Body of pancreas (tissue), 4 donors: ENCODE measurements at regions not wholly inside any gene's neighbourhood (a gene's known extent, or its start where the extent isn't known, plus 50 kb on each side); places are given as distances from the start of the nearest gene placed in this dataset.
"Not testable (repeated sequence)": the region's sequence is repeated elsewhere in the genome, so short reads cannot be mapped to it uniquely, and the experiment has no call there.

Experiments used
- ATAC-seq: fragments of 150-250 bp; one replicate; pipeline ENCODE4 v1.9.1; 2016
- DNase-seq, 4 donors: peaks; one replicate each; pipeline ENCODE4 v3.0.0-alpha.2; 2019
- H3K27ac ChIP-seq, 4 donors: fragments of 200-600 bp; sonication (generic); 1 replicate in 3 of 4; 2 replicates in 1 of 4; pipeline versions ENCODE4 v1.5.1 to v1.6.1; 2016 to 2019; ENCODE audit warnings: mild to moderate bottlenecking in 1 of 4, mixed read lengths in 1 of 4, moderate library complexity in 1 of 4
- H3K27me3 ChIP-seq, 2 donors: fragments of 200-600 bp; sonication (generic); one replicate each; pipeline ENCODE4 v1.6.0; 2016; ENCODE audit warnings: mild to moderate bottlenecking in 1 of 2
- H3K36me3 ChIP-seq, 2 donors: fragments of 200-600 bp; sonication (generic); replicated peaks in 1 of 2; 2 replicates each; pipeline ENCODE4 v1.5.1; 2016; ENCODE audit warnings: low read depth in 2 of 2; ENCODE audit not compliant: insufficient read depth in 1 of 2
- H3K4me1 ChIP-seq: fragments of 200-600 bp; sonication (generic); one replicate; pipeline ENCODE4 v1.6.0; 2016
- H3K4me3 ChIP-seq, 2 donors: fragments of 200-600 bp; sonication (generic); 1 replicate in 1 of 2; 2 replicates in 1 of 2; pipeline ENCODE4 v1.5.1; 2016 to 2019
- H3K9me3 ChIP-seq, 3 donors: fragments of 200-600 bp; sonication (generic); 1 replicate in 2 of 3; 2 replicates in 1 of 3; pipeline ENCODE4 v1.5.1; 2016
- POLR2A ChIP-seq, 3 donors: fragments of 450-650 bp; IDR thresholded peaks; one replicate each; pipeline ENCODE4 v1.6.1; 2016; ENCODE audit warnings: antibody characterized with exemption in 3 of 3, mild to moderate bottlenecking in 2 of 3
- WGBS, 2 donors: methylation state at CpG; one replicate each; pipeline ENCODE4 v1.1.5; 2017; 5-methylcytosine and 5-hydroxymethylcytosine counted together
- intact Hi-C: fragments of 100-400 bp; cut with DNase I; formaldehyde crosslinking; loops from one replicate; pipeline ENCODE4 v1.15.1; 2023
- TF ChIP-seq, protein P1 (sequence below), 7 experiments: fragments of 450-650 bp in 4 of 7; fragments of 200-600 bp in 3 of 7; sonication (generic) in 3 of 7; IDR thresholded peaks; one replicate each; pipeline ENCODE4 v1.5.1; 2016 to 2019; ENCODE audit warnings: antibody characterized with exemption in 7 of 7

DNA sequence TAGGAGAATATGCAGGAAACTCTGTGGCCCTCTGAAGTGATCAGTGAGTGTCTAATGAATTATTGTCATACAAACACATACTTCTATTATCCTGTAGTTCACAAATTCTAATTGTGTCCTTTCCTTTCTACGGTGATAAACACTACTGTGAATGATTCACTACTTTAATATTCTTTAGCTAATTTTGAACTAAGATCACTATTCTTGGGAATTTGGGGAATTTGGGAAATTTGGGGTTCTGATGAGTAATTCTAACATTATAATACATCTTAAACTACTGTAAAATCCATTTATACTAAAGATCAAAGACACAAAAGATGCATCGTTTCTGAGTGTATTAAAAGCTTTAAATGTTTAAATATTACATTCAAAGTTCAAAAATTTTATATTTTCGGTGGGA is 1287.2 kb upstream of the CITED2 start:
- no peaks in the 10 kb centered on the region for H3K27me3 ChIP-seq
- TF ChIP-seq, protein P1, sequence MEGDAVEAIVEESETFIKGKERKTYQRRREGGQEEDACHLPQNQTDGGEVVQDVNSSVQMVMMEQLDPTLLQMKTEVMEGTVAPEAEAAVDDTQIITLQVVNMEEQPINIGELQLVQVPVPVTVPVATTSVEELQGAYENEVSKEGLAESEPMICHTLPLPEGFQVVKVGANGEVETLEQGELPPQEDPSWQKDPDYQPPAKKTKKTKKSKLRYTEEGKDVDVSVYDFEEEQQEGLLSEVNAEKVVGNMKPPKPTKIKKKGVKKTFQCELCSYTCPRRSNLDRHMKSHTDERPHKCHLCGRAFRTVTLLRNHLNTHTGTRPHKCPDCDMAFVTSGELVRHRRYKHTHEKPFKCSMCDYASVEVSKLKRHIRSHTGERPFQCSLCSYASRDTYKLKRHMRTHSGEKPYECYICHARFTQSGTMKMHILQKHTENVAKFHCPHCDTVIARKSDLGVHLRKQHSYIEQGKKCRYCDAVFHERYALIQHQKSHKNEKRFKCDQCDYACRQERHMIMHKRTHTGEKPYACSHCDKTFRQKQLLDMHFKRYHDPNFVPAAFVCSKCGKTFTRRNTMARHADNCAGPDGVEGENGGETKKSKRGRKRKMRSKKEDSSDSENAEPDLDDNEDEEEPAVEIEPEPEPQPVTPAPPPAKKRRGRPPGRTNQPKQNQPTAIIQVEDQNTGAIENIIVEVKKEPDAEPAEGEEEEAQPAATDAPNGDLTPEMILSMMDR (IDR thresholded peaks at IDR 0.05): no peak
- no peak for TF ChIP-seq POLR2A (IDR thresholded peaks at IDR 0.05)

DNA sequence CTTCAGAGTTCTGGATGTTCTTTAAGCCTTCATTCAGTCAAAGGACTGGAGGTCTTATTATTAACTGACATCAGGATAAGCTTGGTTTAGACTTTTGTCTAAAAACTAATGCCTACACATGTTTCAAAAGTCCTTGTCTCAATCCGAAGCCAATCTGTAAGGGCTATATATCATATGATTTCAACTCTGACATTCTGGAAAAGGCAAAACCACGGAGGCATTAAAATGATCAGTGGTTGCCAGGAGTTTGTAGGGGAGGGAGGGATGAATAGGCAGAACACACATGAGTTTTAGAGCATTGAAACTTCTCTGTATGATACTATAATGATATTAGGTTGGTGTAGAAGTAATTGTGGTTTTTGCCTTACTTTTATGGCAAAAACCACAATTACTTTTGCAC is 1285.8 kb upstream of the CITED2 start:
- TF ChIP-seq, protein P1 (IDR thresholded peaks at IDR 0.05): no peak
- no peak for TF ChIP-seq POLR2A (IDR thresholded peaks at IDR 0.05)
- Histone ChIP-seq H3K9me3 (no peaks in the 10 kb centered on the region), H3K4me3 (no peak overlapping the region), H3K36me3 (no peaks in the 10 kb centered on the region), H3K27ac (no peak overlapping the region), H3K4me1 (no peaks in the 10 kb centered on the region), H3K27me3 (no peaks in the 10 kb centered on the region)
- WGBS, 2 donors: 28 to 40% methylated on average over 2 of the region's 2 CpGs
- intact Hi-C loops: no loop called here
- ATAC-seq (no peak), DNase-seq (no peak)

More for the DNA sequence above, 1287.2 kb upstream of the CITED2 start:
- 54 to 60% methylated on average over 3 of the region's 3 CpGs for WGBS, 2 donors
- Histone ChIP-seq H3K9me3 (no peaks in the 10 kb centered on the region), H3K36me3 (no peaks in the 10 kb centered on the region), H3K27ac (no peak overlapping the region), H3K4me1 (no peaks in the 10 kb centered on the region), H3K4me3 (no peak overlapping the region)
- ATAC-seq: no peak
- intact Hi-C loops: no loop called here
- no peak for DNase-seq

DNA sequence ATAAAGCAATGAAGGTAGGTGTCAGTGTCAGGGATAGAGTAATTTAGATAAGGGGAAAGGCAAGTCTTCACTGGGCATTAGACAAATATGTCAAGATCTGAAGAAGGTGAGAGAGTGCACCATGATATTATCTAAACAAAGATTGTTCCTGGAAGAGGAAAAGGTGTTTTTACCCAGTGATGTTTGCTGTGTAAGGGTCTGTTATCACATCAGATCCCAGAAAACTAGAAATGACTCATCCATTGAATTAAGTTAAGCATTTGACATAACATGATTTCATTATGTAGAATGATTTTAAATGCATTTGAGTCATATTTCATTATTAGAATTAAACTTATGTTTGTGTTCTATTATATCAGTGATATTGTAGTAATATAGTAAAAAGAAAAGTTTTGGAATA is 1279.5 kb upstream of the CITED2 start:
- ATAC-seq (no peak), DNase-seq (no peak)
- Histone ChIP-seq H3K4me1 (no peaks in the 10 kb centered on the region), H3K36me3 (no peaks in the 10 kb centered on the region), H3K4me3 (no peak overlapping the region), H3K27ac (no peak overlapping the region), H3K9me3 (no peaks in the 10 kb centered on the region), H3K27me3 (no peaks in the 10 kb centered on the region)
- TF ChIP-seq POLR2A (IDR thresholded peaks at IDR 0.05): no peak
- TF ChIP-seq, protein P1 (IDR thresholded peaks at IDR 0.05): no peak
- intact Hi-C loops: no loop called here

DNA sequence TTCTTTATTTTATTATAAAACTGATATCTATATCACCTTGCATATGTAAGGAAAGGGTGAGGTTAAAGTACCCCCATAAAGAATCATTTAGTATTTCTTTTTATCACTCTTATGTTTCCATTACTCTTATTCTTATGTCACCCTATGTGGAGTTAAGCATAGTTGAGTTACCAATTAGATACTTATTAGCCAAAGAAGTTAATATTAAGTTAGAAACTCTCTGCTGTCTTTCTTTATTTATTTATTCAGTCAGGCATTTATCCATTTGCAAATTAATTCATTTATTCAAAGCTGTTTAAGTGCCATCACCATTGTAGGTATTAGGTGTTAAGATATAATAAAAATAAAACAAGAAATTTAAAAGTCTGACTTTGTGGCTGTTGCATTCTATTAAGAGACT is 1279.1 kb upstream of the CITED2 start:
- Histone ChIP-seq H3K36me3 (no peaks in the 10 kb centered on the region), H3K4me1 (no peaks in the 10 kb centered on the region), H3K27me3 (no peaks in the 10 kb centered on the region), H3K4me3 (no peak overlapping the region), H3K27ac (no peak overlapping the region), H3K9me3 (no peaks in the 10 kb centered on the region)
- TF ChIP-seq POLR2A (IDR thresholded peaks at IDR 0.05): no peak
- TF ChIP-seq, protein P1 (IDR thresholded peaks at IDR 0.05): no peak
- intact Hi-C loops: no loop called here
- DNase-seq (no peak), ATAC-seq (no peak)

DNA sequence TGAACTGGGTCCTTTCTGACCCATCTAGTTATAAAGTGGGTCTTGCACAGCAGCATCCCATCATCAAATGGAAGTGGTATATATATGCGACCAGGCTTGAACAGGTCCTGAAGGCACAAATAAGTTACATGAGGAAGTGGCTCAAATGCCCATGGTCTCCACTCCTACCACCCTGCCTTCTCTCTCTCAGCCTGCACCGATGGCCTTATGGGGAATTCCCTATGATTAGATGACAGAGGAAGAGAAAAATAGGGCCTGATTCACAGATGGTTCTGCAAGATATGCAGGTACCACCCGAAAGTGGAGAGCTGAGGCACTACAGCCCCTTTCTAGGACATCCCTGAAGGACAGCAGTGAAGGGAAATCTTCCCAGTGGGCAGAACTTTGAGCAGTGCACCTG is 1275.1 kb upstream of the CITED2 start:
- H3K36me3 ChIP-seq, H3K27me3 ChIP-seq, H3K27ac ChIP-seq, DNase-seq, H3K4me3 ChIP-seq, H3K9me3 ChIP-seq, intact Hi-C loops, H3K4me1 ChIP-seq, ATAC-seq: not testable (repeated sequence)
- WGBS, 2 donors: 65 to 82% methylated on average over 3 of the region's 3 CpGs

DNA sequence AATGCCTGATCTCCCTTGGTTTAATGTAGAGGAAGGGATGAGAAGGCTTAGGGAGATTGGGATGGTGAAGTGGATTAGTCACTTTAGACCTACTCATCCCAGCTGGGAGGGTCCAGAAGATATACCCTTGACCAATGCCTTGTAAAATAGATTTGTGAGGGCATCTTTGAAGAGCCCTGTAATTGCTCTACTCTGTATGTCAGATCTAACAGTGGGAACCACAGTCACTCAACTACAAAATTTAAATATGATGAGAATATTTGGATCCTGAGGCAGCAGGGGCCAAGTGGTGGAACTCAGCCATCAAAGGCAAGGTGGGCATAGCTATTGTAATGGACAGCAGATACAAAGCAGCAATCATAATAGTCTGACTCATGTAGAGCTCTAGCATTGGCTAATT is 1272.9 kb upstream of the CITED2 start:
- H3K27ac ChIP-seq, ATAC-seq, H3K36me3 ChIP-seq, intact Hi-C loops, H3K4me1 ChIP-seq, DNase-seq, H3K4me3 ChIP-seq, H3K27me3 ChIP-seq, H3K9me3 ChIP-seq: not testable (repeated sequence)
